HepG2 (cell line): ENCODE measurements at regions not wholly inside any gene's neighbourhood (a gene's known extent, or its start where the extent isn't known, plus 50 kb on each side); places are given as distances from the start of the nearest gene placed in this dataset.

ENCODE experiments used
- ATAC-seq: fragments of 200-7000 bp; cut with Tn5 transposase; 3 replicates; pipeline ENCODE4 v1.9.1; 2020; ENCODE audit warnings: mild to moderate bottlenecking, moderate library complexity
- BruUV-seq: library from RNA; stranded (reverse); fragments of 400-500 nt; replicated peaks from 2 replicates; lab custom pipeline; 2021; lab: Mats Ljungman, UMichigan
- CTCF ChIA-PET: fragments of 300-600 bp; formaldehyde crosslinking; extraction: SDS; loops from one replicate; lab custom pipeline; 2021; ENCODE audit warnings: low total read pairs, inconsistent platforms, low intra/inter-chr PET ratio; lab: Yijun Ruan, JAX
- POLR2A ChIA-PET: fragments of 350-600 bp; sonication (Branson Sonifier 250); formaldehyde crosslinking; loops from one replicate; lab custom pipeline; 2020; ENCODE audit warnings: antibody characterized with exemption, inconsistent platforms; lab: Yijun Ruan, JAX
- DNase-seq: peaks from one replicate; pipeline ENCODE4 v3.0.0-alpha.2; 2015; ENCODE audit warnings: low spot score
- FAIRE-seq: peaks from 3 replicates; lab custom pipeline; 2011; peaks lifted over from hg19 to GRCh38; lab: Jason Lieb, UNC
- H2AFZ ChIP-seq: one replicate; pipeline ENCODE4 v1.6.1; 2011; ENCODE audit warnings: low read length, inconsistent platforms
- H3K27ac ChIP-seq: fragments of 300-600 bp; 3 replicates; pipeline ENCODE4 v1.8.0; 2011; ENCODE audit warnings: mixed run types, mild to moderate bottlenecking, mixed read lengths, low read length, inconsistent platforms; ENCODE audit not compliant: insufficient read depth; ENCODE audit errors: extremely low read length
- H3K27me3 ChIP-seq, 2 experiments: fragments of 200-600 bp in 1 of 2; 2 replicates in 1 of 2; 3 replicates in 1 of 2; pipeline versions ENCODE4 v1.6.0 to v1.8.0; 2011; ENCODE audit warnings: low read length in 2 of 2, mild to moderate bottlenecking in 2 of 2, moderate library complexity in 2 of 2, inconsistent platforms in 1 of 2; ENCODE audit not compliant: insufficient read depth in 2 of 2, control insufficient read depth in 1 of 2
- H3K36me3 ChIP-seq, 2 experiments: fragments of 200-600 bp in 1 of 2; replicated peaks in 1 of 2; 2 replicates in 1 of 2; 3 replicates in 1 of 2; pipeline versions ENCODE4 v1.5.1 to v1.8.0; 2011; ENCODE audit warnings: low read length in 2 of 2, inconsistent platforms in 1 of 2; ENCODE audit not compliant: insufficient read depth in 2 of 2, control insufficient read depth in 1 of 2
- H3K4me1 ChIP-seq: 2 replicates; pipeline ENCODE4 v1.5.1; 2012; ENCODE audit warnings: low read length, inconsistent platforms; ENCODE audit not compliant: insufficient read depth
- H3K4me2 ChIP-seq: 2 replicates; pipeline ENCODE4 v1.6.0; 2011; ENCODE audit warnings: low read depth, low read length, inconsistent platforms
- H3K4me3 ChIP-seq, 3 experiments: fragments of 200-600 bp in 1 of 3; sonication (generic), shearing (Covaris generic) in 1 of 3; replicated peaks in 1 of 3; 2 replicates each; pipeline ENCODE4 v1.5.1; 2011 to 2016; ENCODE audit warnings: low read length in 3 of 3, inconsistent platforms in 2 of 3, low read depth in 2 of 3, mild to moderate bottlenecking in 2 of 3, control low read depth in 1 of 3, mixed read lengths in 1 of 3; ENCODE audit not compliant: insufficient read depth in 1 of 3
- H3K79me2 ChIP-seq: one replicate; pipeline ENCODE4 v1.6.1; 2011; ENCODE audit warnings: low read length, inconsistent platforms; ENCODE audit not compliant: insufficient read depth
- H3K9ac ChIP-seq: 2 replicates; pipeline ENCODE4 v1.6.0; 2011; ENCODE audit warnings: mild to moderate bottlenecking, low read depth, low read length, inconsistent platforms; ENCODE audit not compliant: insufficient read depth
- H3K9me3 ChIP-seq: 2 replicates; pipeline ENCODE4 v1.5.1; 2012; ENCODE audit warnings: mild to moderate bottlenecking, low read length
- H4K20me1 ChIP-seq: 2 replicates; pipeline ENCODE4 v1.6.0; 2011; ENCODE audit warnings: inconsistent platforms, mild to moderate bottlenecking, low read length, moderate library complexity; ENCODE audit not compliant: insufficient read depth
- NFKBIZ ChIP-seq: IDR thresholded peaks from 2 replicates; pipeline ENCODE4 v1.6.1; 2018; ENCODE audit warnings: missing genetic modification reagents, missing compliant biosample characterization
- SIN3A ChIP-seq: IDR thresholded peaks from 2 replicates; pipeline ENCODE4 v1.6.1; 2011; ENCODE audit warnings: low read depth, mild to moderate bottlenecking, control low read depth, low read length, borderline replicate concordance
- ZNF136 ChIP-seq: sonication (generic); formaldehyde crosslinking; IDR thresholded peaks from 2 replicates; pipeline ENCODE4 v1.8.1; 2022; ENCODE audit warnings: low read depth, mild to moderate bottlenecking, moderate library complexity, missing genetic modification reagents
- ZNF253 ChIP-seq: sonication (generic); formaldehyde crosslinking; IDR thresholded peaks from 2 replicates; pipeline ENCODE4 v1.8.0; 2022; ENCODE audit warnings: mild to moderate bottlenecking, missing genetic modification reagents, borderline replicate concordance
- ZNF354B ChIP-seq: sonication (generic); formaldehyde crosslinking; IDR thresholded peaks from 2 replicates; pipeline ENCODE4 v1.8.0; 2022; ENCODE audit warnings: mild to moderate bottlenecking, missing genetic modification reagents
- ZNF556 ChIP-seq: sonication (generic); formaldehyde crosslinking; IDR thresholded peaks from 2 replicates; pipeline ENCODE4 v1.4.0; 2020; ENCODE audit warnings: mild to moderate bottlenecking, missing genetic modification reagents, borderline replicate concordance
- ZNF777 ChIP-seq: sonication (generic); formaldehyde crosslinking; IDR thresholded peaks from 2 replicates; pipeline ENCODE4 v1.4.0; 2020; ENCODE audit warnings: missing genetic modification reagents
- WGBS: methylation state at CpG from one replicate; pipeline ENCODE4 v1.1.6; 2017; ENCODE audit warnings: low lambda C conversion rate; 5-methylcytosine and 5-hydroxymethylcytosine counted together
- in situ Hi-C: cut with HindIII; loops from 2 replicates; pipeline ENCODE4 v1.10.0; 2017; ENCODE audit warnings: low pct_unique_long_range_greater_than_20kb; ENCODE audit not compliant: extremely low pct_ligation_motif_present
- intact Hi-C: fragments of 100-400 bp; cut with micrococcal nuclease; formaldehyde crosslinking; loops from one replicate; pipeline ENCODE4 v1.10.0; 2022; ENCODE audit not compliant: unreplicated experiment
- TF ChIP-seq, protein P1 (sequence below), 2 experiments: IDR thresholded peaks; 2 replicates each; pipeline ENCODE4 v1.6.1; 2011 to 2012; ENCODE audit warnings: low read length in 2 of 2, borderline replicate concordance in 1 of 2, low read depth in 1 of 2, mild to moderate bottlenecking in 1 of 2, moderate library complexity in 1 of 2
- TF ChIP-seq, protein P2 (sequence below): sonication (generic); formaldehyde crosslinking; IDR thresholded peaks from 2 replicates; pipeline ENCODE4 v1.4.0; 2020; ENCODE audit warnings: mild to moderate bottlenecking, missing genetic modification reagents

DNA sequence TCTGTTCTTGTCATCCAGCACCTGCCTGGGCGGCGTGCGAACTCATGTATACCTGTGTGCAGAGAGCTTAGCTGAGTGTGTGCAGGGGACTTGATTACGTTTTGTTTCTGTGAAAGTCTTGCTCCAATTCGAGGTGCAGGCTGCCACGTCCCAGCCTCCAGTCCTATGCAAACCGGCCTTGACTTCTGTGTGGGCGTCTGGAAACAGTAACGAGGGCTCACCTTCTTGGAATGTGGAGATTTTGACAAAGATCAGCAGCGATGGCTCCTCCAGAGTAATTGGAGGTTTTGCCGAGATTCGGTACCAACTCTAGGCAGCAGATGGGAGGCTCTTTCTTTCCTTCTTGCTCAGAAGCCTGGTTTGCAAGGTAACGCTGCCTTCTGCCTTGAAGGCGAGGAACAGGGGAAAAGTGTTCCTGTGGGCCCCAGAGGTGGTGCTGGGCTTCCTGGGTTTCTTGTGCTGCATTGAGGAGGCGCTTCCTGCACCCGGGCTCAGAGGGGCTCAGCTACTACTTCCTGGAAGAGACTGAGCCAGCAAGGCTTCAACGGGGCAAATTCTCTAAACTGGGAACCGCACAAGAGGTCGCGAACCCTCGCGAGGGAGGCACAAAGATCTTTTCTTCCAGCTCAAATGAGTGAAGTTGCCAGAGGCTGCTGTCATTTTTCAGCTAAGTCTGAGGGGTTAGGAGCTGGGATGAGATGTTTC is 249.0 kb downstream of the AACS start:
- Histone ChIP-seq H3K27me3 (peaks cover 0 to 9% of the 10 kb centered on the region in 2 experiments; a peak in 2 of 5 replicates), H3K9me3 (no peaks in the 10 kb centered on the region), H3K27ac (no peak overlapping the region), H4K20me1 (no peaks in the 10 kb centered on the region), H3K4me2 (no peak overlapping the region), H3K4me3 (no peak overlapping the region), H3K36me3 (no peaks in the 10 kb centered on the region), H3K9ac (no peak overlapping the region), H2AFZ (no peak overlapping the region), H3K79me2 (no peaks in the 10 kb centered on the region), H3K4me1 (no peaks in the 10 kb centered on the region)
- BruUV-seq: no TSS peak
- no peak for DNase-seq
- TF ChIP-seq SIN3A: no peak
- no peak for TF ChIP-seq ZNF777 (CRISPR knock-in tag)
- TF ChIP-seq ZNF354B (CRISPR knock-in tag): no peak
- TF ChIP-seq, protein P1, sequence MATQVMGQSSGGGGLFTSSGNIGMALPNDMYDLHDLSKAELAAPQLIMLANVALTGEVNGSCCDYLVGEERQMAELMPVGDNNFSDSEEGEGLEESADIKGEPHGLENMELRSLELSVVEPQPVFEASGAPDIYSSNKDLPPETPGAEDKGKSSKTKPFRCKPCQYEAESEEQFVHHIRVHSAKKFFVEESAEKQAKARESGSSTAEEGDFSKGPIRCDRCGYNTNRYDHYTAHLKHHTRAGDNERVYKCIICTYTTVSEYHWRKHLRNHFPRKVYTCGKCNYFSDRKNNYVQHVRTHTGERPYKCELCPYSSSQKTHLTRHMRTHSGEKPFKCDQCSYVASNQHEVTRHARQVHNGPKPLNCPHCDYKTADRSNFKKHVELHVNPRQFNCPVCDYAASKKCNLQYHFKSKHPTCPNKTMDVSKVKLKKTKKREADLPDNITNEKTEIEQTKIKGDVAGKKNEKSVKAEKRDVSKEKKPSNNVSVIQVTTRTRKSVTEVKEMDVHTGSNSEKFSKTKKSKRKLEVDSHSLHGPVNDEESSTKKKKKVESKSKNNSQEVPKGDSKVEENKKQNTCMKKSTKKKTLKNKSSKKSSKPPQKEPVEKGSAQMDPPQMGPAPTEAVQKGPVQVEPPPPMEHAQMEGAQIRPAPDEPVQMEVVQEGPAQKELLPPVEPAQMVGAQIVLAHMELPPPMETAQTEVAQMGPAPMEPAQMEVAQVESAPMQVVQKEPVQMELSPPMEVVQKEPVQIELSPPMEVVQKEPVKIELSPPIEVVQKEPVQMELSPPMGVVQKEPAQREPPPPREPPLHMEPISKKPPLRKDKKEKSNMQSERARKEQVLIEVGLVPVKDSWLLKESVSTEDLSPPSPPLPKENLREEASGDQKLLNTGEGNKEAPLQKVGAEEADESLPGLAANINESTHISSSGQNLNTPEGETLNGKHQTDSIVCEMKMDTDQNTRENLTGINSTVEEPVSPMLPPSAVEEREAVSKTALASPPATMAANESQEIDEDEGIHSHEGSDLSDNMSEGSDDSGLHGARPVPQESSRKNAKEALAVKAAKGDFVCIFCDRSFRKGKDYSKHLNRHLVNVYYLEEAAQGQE (IDR thresholded peaks at IDR 0.05; ENCODE audit: borderline replicate concordance in 1 of 2, low read depth in 1 of 2, low read length in 2 of 2): no peak
- no peak for TF ChIP-seq ZNF556 (CRISPR knock-in tag)
- no peak for TF ChIP-seq NFKBIZ (CRISPR knock-in tag)
- TF ChIP-seq, protein P2, sequence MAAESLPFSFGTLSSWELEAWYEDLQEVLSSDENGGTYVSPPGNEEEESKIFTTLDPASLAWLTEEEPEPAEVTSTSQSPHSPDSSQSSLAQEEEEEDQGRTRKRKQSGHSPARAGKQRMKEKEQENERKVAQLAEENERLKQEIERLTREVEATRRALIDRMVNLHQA (CRISPR knock-in tag): no peak
- no peak for TF ChIP-seq ZNF253
- no peak for TF ChIP-seq ZNF136 (CRISPR knock-in tag)
- CTCF ChIA-PET: no interaction called here
- WGBS: 3% methylated on average over 18 of the region's 22 CpGs
- no peak for ATAC-seq
- intact Hi-C loops: no loop called here
- in situ Hi-C loops: no loop called here
- POLR2A ChIA-PET: no interaction called here
- FAIRE-seq: no peak
